ENCODE measurements at regions not wholly inside any gene's neighbourhood (a gene's known extent, or its start where the extent isn't known, plus 50 kb on each side); places are given as distances from the start of the nearest gene placed in this dataset.

DNA sequence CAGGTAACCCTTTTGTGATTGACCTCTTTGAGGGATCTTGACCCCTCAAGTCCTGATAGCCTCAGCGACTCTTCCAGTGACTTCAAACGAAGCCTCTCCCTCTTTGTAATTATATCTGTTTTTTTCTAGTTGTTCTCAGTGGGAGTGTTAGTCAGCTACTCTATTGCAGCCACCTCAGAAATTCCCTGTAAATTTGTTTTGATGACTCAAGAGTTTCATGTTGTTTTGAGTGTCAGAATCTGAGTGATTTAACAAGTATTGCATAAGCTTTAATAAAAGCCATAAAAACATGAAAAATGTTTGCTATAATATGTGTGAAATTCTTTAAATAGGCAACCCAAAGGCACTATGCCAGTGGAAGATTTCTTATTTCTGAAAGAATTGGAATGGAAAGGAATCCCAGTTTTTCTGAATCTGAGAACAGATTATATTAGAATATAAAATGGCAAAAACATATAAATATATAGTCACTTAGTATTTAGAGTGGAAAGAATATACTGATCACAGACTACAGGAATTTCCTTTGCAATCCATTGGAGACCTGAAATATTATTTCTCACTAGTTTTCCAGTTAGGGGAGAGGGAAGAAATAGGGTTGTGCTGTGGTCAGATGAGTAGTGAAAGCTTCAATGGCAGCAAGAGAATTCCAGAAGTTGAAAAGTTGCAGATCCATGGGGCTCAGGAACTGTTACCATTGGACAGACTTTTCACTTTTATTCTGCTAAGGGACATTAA is 94.4 kb upstream of the SEMA3C start:
- H3K4me2 ChIP-seq (ENCODE audit: unreplicated experiment), result peak overlapping the region; percentile 58
- 0 to 4% methylated on average over 2 of the region's 2 CpGs for WGBS, 2 experiments (ENCODE audit: low coverage in 1 of 2, low lambda C conversion rate in 2 of 2, missing lambda C conversion rate in 2 of 2)
- in situ Hi-C loops (cut with MboI), result no loop called here
- H3K9me3 ChIP-seq (ENCODE audit: low read depth), result no peaks in the 10 kb centered on the region
- H3K9ac ChIP-seq, result peak overlapping the region; percentile 41
- no peaks in the 10 kb centered on the region for H4K20me1 ChIP-seq (ENCODE audit: insufficient read depth)
- H2AFZ ChIP-seq, result peak overlapping the region; percentile 67
- peaks cover 25% of the 10 kb centered on the region for H3K4me1 ChIP-seq (ENCODE audit: insufficient read depth)
- H3F3A ChIP-seq (ENCODE audit: insufficient read depth), result peaks cover 17% of the 10 kb centered on the region; the same call in 1 of the 2 replicates
- peak; percentile 83 for DNase-seq
- TF ChIP-seq EZH2 (IDR thresholded peaks at IDR 0.05; ENCODE audit: insufficient read depth, poor library complexity, severe bottlenecking) (no peak), EZH2phosphoT487 (IDR thresholded peaks at IDR 0.05; ENCODE audit: insufficient read depth, low read depth) (no peak)
- peak overlapping the region; percentile 73 for H3K27ac ChIP-seq
- H3K36me3 ChIP-seq (ENCODE audit: low read depth), result no peaks in the 10 kb centered on the region
- H3K9me2 ChIP-seq (ENCODE audit: insufficient read depth), result no peaks in the 10 kb centered on the region
- H3K27me3 ChIP-seq (replicated peaks; ENCODE audit: insufficient read depth), result no peaks in the 10 kb centered on the region
- peak overlapping the region; percentile 37; the same call in 1 of the 2 replicates for H3K4me3 ChIP-seq
- H3K79me2 ChIP-seq (ENCODE audit: insufficient read depth), result no peaks in the 10 kb centered on the region

DNA sequence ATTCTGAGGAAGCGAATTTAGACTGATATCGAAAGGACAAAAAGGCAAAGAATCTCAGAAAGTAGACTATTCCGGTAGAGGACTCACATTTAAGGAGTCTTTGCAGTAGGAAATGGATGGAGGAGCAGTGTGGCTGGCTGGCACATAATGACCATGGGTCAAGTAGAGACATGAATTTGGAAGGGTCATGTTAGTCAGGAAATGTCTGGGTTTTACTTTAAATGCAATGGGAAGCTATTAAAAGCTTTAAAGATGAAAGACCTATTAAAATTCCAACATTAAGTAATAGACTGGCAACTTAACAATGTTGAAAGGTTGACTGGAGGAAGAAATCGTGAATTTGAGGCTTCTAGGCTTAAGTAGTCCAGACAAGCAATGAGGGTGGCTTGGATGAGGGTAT is 90.0 kb upstream of the SEMA3C start:
- Histone ChIP-seq H3K27me3 (replicated peaks; ENCODE audit: insufficient read depth) (no peaks in the 10 kb centered on the region), H3K4me2 (ENCODE audit: unreplicated experiment) (no peak overlapping the region), H3K4me3 (no peak overlapping the region), H3K9ac (no peak overlapping the region), H3F3A (ENCODE audit: insufficient read depth) (peaks cover 21% of the 10 kb centered on the region), H3K9me2 (ENCODE audit: insufficient read depth) (no peaks in the 10 kb centered on the region), H4K20me1 (ENCODE audit: insufficient read depth) (no peaks in the 10 kb centered on the region), H3K79me2 (ENCODE audit: insufficient read depth) (no peaks in the 10 kb centered on the region), H2AFZ (no peak overlapping the region), H3K9me3 (ENCODE audit: low read depth) (no peaks in the 10 kb centered on the region), H3K36me3 (ENCODE audit: low read depth) (no peaks in the 10 kb centered on the region), H3K4me1 (ENCODE audit: insufficient read depth) (peaks cover 20% of the 10 kb centered on the region), H3K27ac (no peak overlapping the region)
- WGBS, 2 experiments (ENCODE audit: low coverage in 1 of 2, low lambda C conversion rate in 2 of 2, missing lambda C conversion rate in 2 of 2), result 89 to 91% methylated on average over 4 of the region's 4 CpGs
- TF ChIP-seq EZH2phosphoT487 (IDR thresholded peaks at IDR 0.05; ENCODE audit: insufficient read depth, low read depth) (no peak), EZH2 (IDR thresholded peaks at IDR 0.05; ENCODE audit: insufficient read depth, poor library complexity, severe bottlenecking) (no peak)
- DNase-seq, result no peak
- in situ Hi-C loops (cut with MboI), result no loop called here

DNA sequence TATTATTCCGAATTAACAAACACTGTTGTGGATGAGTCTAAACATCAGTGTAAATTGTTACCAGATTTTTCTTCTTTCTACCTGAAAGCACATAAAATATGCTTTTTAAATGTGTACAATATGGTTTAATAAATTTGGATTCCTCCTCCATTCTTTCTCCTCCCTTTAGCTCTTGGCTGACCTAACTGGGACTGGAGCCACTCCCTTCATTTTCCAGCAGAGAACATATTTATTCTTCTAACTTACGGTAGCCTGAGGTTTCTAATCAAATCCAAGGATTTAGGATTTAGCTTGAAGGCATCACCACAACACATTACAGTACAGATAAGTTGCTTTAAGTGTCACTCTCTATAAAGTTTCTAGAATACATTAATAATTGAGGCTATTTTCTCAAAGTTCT is 88.2 kb upstream of the SEMA3C start:
- no peaks in the 10 kb centered on the region for H3K27me3 ChIP-seq (replicated peaks; ENCODE audit: insufficient read depth)
- H3K36me3 ChIP-seq (ENCODE audit: low read depth), result no peaks in the 10 kb centered on the region
- H3K79me2 ChIP-seq (ENCODE audit: insufficient read depth), result no peaks in the 10 kb centered on the region
- H3K9me2 ChIP-seq (ENCODE audit: insufficient read depth), result no peaks in the 10 kb centered on the region
- in situ Hi-C loops (cut with MboI), result no loop called here
- H3K9me3 ChIP-seq (ENCODE audit: low read depth), result no peaks in the 10 kb centered on the region
- H3K4me3 ChIP-seq, result no peak overlapping the region
- H3F3A ChIP-seq (ENCODE audit: insufficient read depth), result peaks cover 16% of the 10 kb centered on the region
- H3K27ac ChIP-seq, result no peak overlapping the region
- peak; percentile 11 for DNase-seq
- no peak for TF ChIP-seq EZH2phosphoT487 (IDR thresholded peaks at IDR 0.05; ENCODE audit: insufficient read depth, low read depth)
- TF ChIP-seq EZH2 (IDR thresholded peaks at IDR 0.05; ENCODE audit: insufficient read depth, poor library complexity, severe bottlenecking), result no peak
- no peak overlapping the region for H2AFZ ChIP-seq
- H3K4me1 ChIP-seq (ENCODE audit: insufficient read depth), result peaks cover 11% of the 10 kb centered on the region
- no peaks in the 10 kb centered on the region for H4K20me1 ChIP-seq (ENCODE audit: insufficient read depth)
- no peak overlapping the region for H3K9ac ChIP-seq
- WGBS, 2 experiments (ENCODE audit: low coverage in 1 of 2, low lambda C conversion rate in 2 of 2, missing lambda C conversion rate in 2 of 2), result 47 to 60% methylated on average over 2 of the region's 2 CpGs
- H3K4me2 ChIP-seq (ENCODE audit: unreplicated experiment), result no peak overlapping the region

DNA sequence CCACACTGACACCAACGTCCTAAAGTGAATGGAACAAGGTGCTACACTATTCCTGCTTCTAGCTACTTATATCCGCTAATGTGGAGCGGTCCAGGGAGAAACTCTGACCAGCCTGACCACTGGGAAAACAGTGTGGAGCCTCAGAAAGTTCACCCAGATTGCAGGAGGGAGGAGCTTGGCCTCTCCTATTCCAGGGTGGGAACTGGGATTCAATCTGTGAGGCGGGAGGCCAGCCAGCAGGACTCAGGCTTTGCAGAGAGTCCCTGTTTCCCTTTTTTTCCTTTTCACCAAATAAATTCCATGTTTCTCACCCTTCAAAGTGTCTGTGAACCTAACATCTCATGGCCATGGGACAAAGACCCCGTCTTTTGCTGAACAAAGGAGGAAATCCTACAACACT is 86.4 kb upstream of the SEMA3C start:
- DNase-seq, result no peak
- Histone ChIP-seq H3K27me3 (replicated peaks; ENCODE audit: insufficient read depth) (no peaks in the 10 kb centered on the region), H4K20me1 (ENCODE audit: insufficient read depth) (no peaks in the 10 kb centered on the region), H3K9me2 (ENCODE audit: insufficient read depth) (no peaks in the 10 kb centered on the region), H2AFZ (no peak overlapping the region), H3K4me2 (ENCODE audit: unreplicated experiment) (no peak overlapping the region), H3K79me2 (ENCODE audit: insufficient read depth) (no peaks in the 10 kb centered on the region), H3F3A (ENCODE audit: insufficient read depth) (peaks cover 16% of the 10 kb centered on the region), H3K27ac (no peak overlapping the region), H3K9me3 (ENCODE audit: low read depth) (no peaks in the 10 kb centered on the region), H3K4me3 (no peak overlapping the region), H3K9ac (no peak overlapping the region), H3K4me1 (ENCODE audit: insufficient read depth) (peaks cover 11% of the 10 kb centered on the region), H3K36me3 (ENCODE audit: low read depth) (no peaks in the 10 kb centered on the region)
- TF ChIP-seq EZH2 (IDR thresholded peaks at IDR 0.05; ENCODE audit: insufficient read depth, poor library complexity, severe bottlenecking), result no peak
- no peak for TF ChIP-seq EZH2phosphoT487 (IDR thresholded peaks at IDR 0.05; ENCODE audit: insufficient read depth, low read depth)
- WGBS, 2 experiments (ENCODE audit: low coverage in 1 of 2, low lambda C conversion rate in 2 of 2, missing lambda C conversion rate in 2 of 2), result 94% methylated on average over 5 of the region's 5 CpGs
- in situ Hi-C loops (cut with MboI), result no loop called here
